K562 (cell line): ENCODE measurements at regions not wholly inside any gene's neighbourhood (a gene's known extent, or its start where the extent isn't known, plus 50 kb on each side); places are given as distances from the start of the nearest gene placed in this dataset.

ENCODE experiments used
- ATAC-seq: fragments of 200-7000 bp; cut with Tn5 transposase; 3 replicates; pipeline ENCODE4 v1.9.1; 2020; ENCODE audit warnings: moderate library complexity
- BruUV-seq: library from RNA; stranded (reverse); fragments of 400-500 nt; replicated peaks from 2 replicates; lab custom pipeline; 2021; lab: Mats Ljungman, UMichigan
- CTCF ChIA-PET: fragments of 300-600 bp; formaldehyde crosslinking; extraction: SDS; loops from one replicate; lab custom pipeline; 2021; ENCODE audit warnings: low intra/inter-chr PET ratio; lab: Yijun Ruan, JAX
- POLR2A ChIA-PET: fragments of 300-600, 350-650 bp; sonication (Branson Sonifier 250); formaldehyde crosslinking; extraction: SDS; loops from one replicate; lab custom pipeline; 2021; ENCODE audit warnings: antibody characterized with exemption, inconsistent platforms; lab: Yijun Ruan, JAX
- DNase-seq, 4 experiments: peaks; one replicate each; pipeline versions ENCODE4 v3.0.0 to v3.0.0-alpha.2; 2011 to 2018; ENCODE audit warnings: low spot score in 3 of 4, mixed read lengths in 3 of 4; ENCODE audit errors: extremely low read depth in 1 of 4
- FAIRE-seq: peaks from 2 replicates; lab custom pipeline; 2011; peaks lifted over from hg19 to GRCh38; lab: Jason Lieb, UNC
- H2AFZ ChIP-seq: 2 replicates; pipeline ENCODE4 v1.6.0; 2011; ENCODE audit warnings: low read depth, low read length, control low read depth, inconsistent platforms
- H3K27ac ChIP-seq: fragments of 200-600 bp; 3 replicates; pipeline ENCODE4 v1.8.0; 2011; ENCODE audit warnings: low read depth, mild to moderate bottlenecking, control low read depth, inconsistent platforms, low read length, moderate library complexity, mixed read lengths; ENCODE audit errors: extremely low read depth
- H3K27me3 ChIP-seq, 2 experiments: fragments of 300-600 bp in 1 of 2; 2 replicates in 1 of 2; 3 replicates in 1 of 2; pipeline versions ENCODE4 v1.6.0 to v1.8.0; 2011; ENCODE audit warnings: inconsistent platforms in 2 of 2, low read length in 2 of 2, mild to moderate bottlenecking in 1 of 2, mixed read lengths in 1 of 2, moderate library complexity in 1 of 2; ENCODE audit not compliant: control insufficient read depth in 2 of 2, insufficient read depth in 2 of 2
- H3K36me3 ChIP-seq: fragments of 300-600 bp; 3 replicates; pipeline ENCODE4 v1.8.0; 2011; ENCODE audit warnings: mild to moderate bottlenecking, low read length, inconsistent platforms; ENCODE audit not compliant: control insufficient read depth, insufficient read depth
- H3K4me1 ChIP-seq, 2 experiments: fragments of 200-600 bp in 1 of 2; replicated peaks in 1 of 2; 2 replicates in 1 of 2; 3 replicates in 1 of 2; pipeline versions ENCODE4 v1.5.1 to v1.8.0; 2011; ENCODE audit warnings: inconsistent platforms in 2 of 2, low read length in 2 of 2, mild to moderate bottlenecking in 1 of 2, mixed read lengths in 1 of 2, moderate library complexity in 1 of 2; ENCODE audit not compliant: control insufficient read depth in 2 of 2, insufficient read depth in 2 of 2
- H3K4me2 ChIP-seq: 2 replicates; pipeline ENCODE4 v1.6.1; 2011; ENCODE audit warnings: low read length, control low read depth, inconsistent platforms, mixed read lengths; ENCODE audit not compliant: insufficient read depth
- H3K4me3 ChIP-seq: fragments of 200-600 bp; sonication (generic), shearing (Covaris generic); 2 replicates; pipeline ENCODE4 v1.5.1; 2016; ENCODE audit warnings: control low read depth, inconsistent platforms
- H3K79me2 ChIP-seq: fragments of 200-600 bp; 3 replicates; pipeline ENCODE4 v1.8.0; 2011; ENCODE audit warnings: low read length, inconsistent platforms; ENCODE audit not compliant: control insufficient read depth, insufficient read depth
- H3K9ac ChIP-seq, 2 experiments: 2 replicates each; pipeline versions ENCODE4 v1.6.0 to v1.6.1; 2011; ENCODE audit warnings: low read depth in 2 of 2, low read length in 2 of 2, control low read depth in 1 of 2, inconsistent platforms in 1 of 2, mild to moderate bottlenecking in 1 of 2, mixed read lengths in 1 of 2; ENCODE audit not compliant: insufficient read depth in 1 of 2
- H3K9me1 ChIP-seq: one replicate; pipeline ENCODE4 v1.6.0; 2011; ENCODE audit warnings: inconsistent platforms, mild to moderate bottlenecking, low read length, moderate library complexity; ENCODE audit not compliant: control insufficient read depth, insufficient read depth
- H3K9me3 ChIP-seq: replicated peaks from 2 replicates; pipeline ENCODE4 v1.5.1; 2011; ENCODE audit warnings: low read depth, low read length, inconsistent platforms; ENCODE audit not compliant: control insufficient read depth, insufficient read depth
- H4K20me1 ChIP-seq: replicated peaks from 2 replicates; pipeline ENCODE4 v1.6.1; 2011; ENCODE audit warnings: low read length, inconsistent platforms, mixed read lengths; ENCODE audit not compliant: control insufficient read depth, insufficient read depth
- EP300 ChIP-seq: IDR thresholded peaks from 2 replicates; pipeline ENCODE4 v1.6.1; 2012; ENCODE audit warnings: low read length, improper control_type of control experiment
- MEF2D ChIP-seq: conservative IDR thresholded peaks from 2 replicates; pipeline ENCODE4 v1.6.1; 2016; ENCODE audit warnings: low read depth, missing genetic modification characterization, missing compliant biosample characterization
- NONO ChIP-seq, 2 experiments: fragments of 200-400 bp in 1 of 2; fragments of 450-650 bp in 1 of 2; formaldehyde crosslinking in 1 of 2; IDR thresholded peaks; 2 replicates each; pipeline ENCODE4 v1.6.1; 2017; ENCODE audit warnings: low read depth in 2 of 2, mild to moderate bottlenecking in 2 of 2, moderate library complexity in 2 of 2, low read length in 1 of 2
- NR2C2 ChIP-seq, 2 experiments: fragments of 200-800 bp in 1 of 2; sonication (Bioruptor generic) in 1 of 2; sonication (generic) in 1 of 2; formaldehyde crosslinking in 1 of 2; IDR thresholded peaks; 2 replicates each; pipeline versions ENCODE4 v1.6.1 to v1.8.0; 2016 to 2022; ENCODE audit warnings: mild to moderate bottlenecking in 1 of 2, missing compliant biosample characterization in 1 of 2, missing genetic modification characterization in 1 of 2, missing genetic modification reagents in 1 of 2
- PRMT5 ChIP-seq: sonication (generic); formaldehyde crosslinking; IDR thresholded peaks from 2 replicates; pipeline ENCODE4 v1.5.0; 2020; ENCODE audit warnings: missing genetic modification reagents
- RBM22 ChIP-seq: fragments of 200-400 bp; formaldehyde crosslinking; IDR thresholded peaks from 2 replicates; pipeline ENCODE4 v1.6.1; 2018; ENCODE audit warnings: low read length, low read depth; ENCODE audit not compliant: poor library complexity, severe bottlenecking
- STAG1 ChIP-seq: sonication (generic); formaldehyde crosslinking; IDR thresholded peaks from 2 replicates; pipeline ENCODE4 v1.5.0; 2020; ENCODE audit warnings: missing genetic modification reagents, borderline replicate concordance
- TAF15 ChIP-seq: fragments of 200-400 bp; formaldehyde crosslinking; IDR thresholded peaks from 2 replicates; pipeline ENCODE4 v1.6.1; 2017; ENCODE audit warnings: mild to moderate bottlenecking, low read depth, low read length, moderate library complexity
- ZNF507 ChIP-seq: conservative IDR thresholded peaks from 2 replicates; pipeline ENCODE4 v1.6.1; 2017; ENCODE audit warnings: missing genetic modification characterization, missing compliant biosample characterization
- ZNF778 ChIP-seq: fragments of 450-650 bp; formaldehyde crosslinking; IDR thresholded peaks from 2 replicates; pipeline ENCODE4 v1.4.0; 2020; ENCODE audit warnings: mild to moderate bottlenecking, moderate library complexity
- WGBS: fragments of 100-300 bp; shearing (Covaris generic); methylation state at CpG from one replicate; pipeline ENCODE4 v1.1.6; 2016; ENCODE audit warnings: low coverage, mixed read lengths; ENCODE audit not compliant: insufficient coverage; ENCODE audit errors: missing lambda C conversion rate; 5-methylcytosine and 5-hydroxymethylcytosine counted together
- in situ Hi-C: fragments of 300-500 bp; cut with MboI; formaldehyde crosslinking; loops from 4 replicates; pipeline ENCODE4 v1.15.0; 2018; ENCODE audit warnings: inconsistent platforms, mixed read lengths
- intact Hi-C: fragments of 100-400 bp; cut with micrococcal nuclease; formaldehyde crosslinking; loops from 2 replicates; pipeline ENCODE4 v1.14.2; 2022
- TF ChIP-seq, protein P1 (sequence below): fragments of 450-650 bp; IDR thresholded peaks from 2 replicates; pipeline ENCODE4 v1.6.1; 2017; ENCODE audit warnings: mild to moderate bottlenecking, moderate library complexity
- TF ChIP-seq, protein P2 (sequence below): fragments of 450-650 bp; IDR thresholded peaks from 2 replicates; pipeline ENCODE4 v1.6.1; 2014; ENCODE audit warnings: low read depth, mild to moderate bottlenecking, moderate library complexity, borderline replicate concordance
- TF ChIP-seq, protein P3 (sequence below): IDR thresholded peaks from 2 replicates; pipeline ENCODE4 v1.6.1; 2011; ENCODE audit not compliant: insufficient read length; ENCODE audit errors: extremely low read depth
- TF ChIP-seq, protein P4 (sequence below): fragments of 450-650 bp; formaldehyde crosslinking; IDR thresholded peaks from 2 replicates; pipeline ENCODE4 v1.4.0; 2022; ENCODE audit warnings: missing genetic modification characterization
- TF ChIP-seq, protein P5 (sequence below): sonication (generic); formaldehyde crosslinking; IDR thresholded peaks from 2 replicates; pipeline ENCODE4 v1.5.0; 2020; ENCODE audit warnings: missing genetic modification reagents

DNA sequence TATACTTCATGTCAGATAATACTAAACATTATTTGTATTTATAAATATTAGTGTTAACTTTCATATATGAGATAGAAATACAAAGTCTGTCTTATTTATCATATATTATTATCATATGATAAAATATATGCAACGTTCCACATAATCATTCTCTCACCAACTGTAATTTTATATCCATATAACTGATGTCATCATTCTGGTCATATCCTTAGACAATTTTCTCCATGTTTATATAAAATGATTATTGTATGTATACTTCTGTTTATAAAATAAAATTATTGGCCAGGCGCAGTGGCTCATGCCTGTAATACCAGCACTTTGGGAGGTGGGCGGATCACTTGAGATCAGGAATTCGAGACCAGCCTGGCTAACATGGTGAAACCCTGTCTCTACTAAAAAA lies 2007.1 kb downstream of the EFNA5 start:
- CTCF ChIA-PET, result no interaction called here
- H3K27me3 ChIP-seq, result no peaks in the 10 kb centered on the region
- DNase-seq, result no peak
- H3K4me3 ChIP-seq, result no peak overlapping the region
- POLR2A ChIA-PET, result no interaction called here
- H3K4me1 ChIP-seq, result no peaks in the 10 kb centered on the region
- intact Hi-C loops, result no loop called here
- no peaks in the 10 kb centered on the region for H3K9me1 ChIP-seq
- WGBS, result 17% methylated on average over 4 of the region's 4 CpGs
- no peaks in the 10 kb centered on the region for H4K20me1 ChIP-seq
- no peaks in the 10 kb centered on the region for H3K9me3 ChIP-seq
- ATAC-seq, result no peak
- no peak overlapping the region for H3K9ac ChIP-seq
- in situ Hi-C loops, result no loop called here
- H3K4me2 ChIP-seq, result no peak overlapping the region
- H3K79me2 ChIP-seq, result no peaks in the 10 kb centered on the region
- no peak overlapping the region for H2AFZ ChIP-seq
- FAIRE-seq, result no peak
- H3K36me3 ChIP-seq, result no peaks in the 10 kb centered on the region
- no peak overlapping the region for H3K27ac ChIP-seq
- BruUV-seq, result no TSS peak
- TF ChIP-seq TAF15 (no peak), EP300 (no peak), NR2C2 (CRISPR knock-in tag; IDR thresholded peaks at IDR 0.05) (no peak), NR2C2 (tag; IDR thresholded peaks at IDR 0.05) (no peak), PRMT5 (CRISPR knock-in tag) (no peak), STAG1 (CRISPR knock-in tag) (no peak), ZNF778 (CRISPR knock-in tag) (no peak), RBM22 (no peak), MEF2D (no peak), NONO (IDR thresholded peaks at IDR 0.05; ENCODE audit: low read depth in 2 of 2, low read length in 1 of 2) (no peak), ZNF507 (tag) (no peak)
- TF ChIP-seq, protein P1, sequence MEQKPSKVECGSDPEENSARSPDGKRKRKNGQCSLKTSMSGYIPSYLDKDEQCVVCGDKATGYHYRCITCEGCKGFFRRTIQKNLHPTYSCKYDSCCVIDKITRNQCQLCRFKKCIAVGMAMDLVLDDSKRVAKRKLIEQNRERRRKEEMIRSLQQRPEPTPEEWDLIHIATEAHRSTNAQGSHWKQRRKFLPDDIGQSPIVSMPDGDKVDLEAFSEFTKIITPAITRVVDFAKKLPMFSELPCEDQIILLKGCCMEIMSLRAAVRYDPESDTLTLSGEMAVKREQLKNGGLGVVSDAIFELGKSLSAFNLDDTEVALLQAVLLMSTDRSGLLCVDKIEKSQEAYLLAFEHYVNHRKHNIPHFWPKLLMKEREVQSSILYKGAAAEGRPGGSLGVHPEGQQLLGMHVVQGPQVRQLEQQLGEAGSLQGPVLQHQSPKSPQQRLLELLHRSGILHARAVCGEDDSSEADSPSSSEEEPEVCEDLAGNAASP, result no peak
- TF ChIP-seq, protein P2, sequence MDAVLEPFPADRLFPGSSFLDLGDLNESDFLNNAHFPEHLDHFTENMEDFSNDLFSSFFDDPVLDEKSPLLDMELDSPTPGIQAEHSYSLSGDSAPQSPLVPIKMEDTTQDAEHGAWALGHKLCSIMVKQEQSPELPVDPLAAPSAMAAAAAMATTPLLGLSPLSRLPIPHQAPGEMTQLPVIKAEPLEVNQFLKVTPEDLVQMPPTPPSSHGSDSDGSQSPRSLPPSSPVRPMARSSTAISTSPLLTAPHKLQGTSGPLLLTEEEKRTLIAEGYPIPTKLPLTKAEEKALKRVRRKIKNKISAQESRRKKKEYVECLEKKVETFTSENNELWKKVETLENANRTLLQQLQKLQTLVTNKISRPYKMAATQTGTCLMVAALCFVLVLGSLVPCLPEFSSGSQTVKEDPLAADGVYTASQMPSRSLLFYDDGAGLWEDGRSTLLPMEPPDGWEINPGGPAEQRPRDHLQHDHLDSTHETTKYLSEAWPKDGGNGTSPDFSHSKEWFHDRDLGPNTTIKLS, result no peak
- TF ChIP-seq, protein P3, sequence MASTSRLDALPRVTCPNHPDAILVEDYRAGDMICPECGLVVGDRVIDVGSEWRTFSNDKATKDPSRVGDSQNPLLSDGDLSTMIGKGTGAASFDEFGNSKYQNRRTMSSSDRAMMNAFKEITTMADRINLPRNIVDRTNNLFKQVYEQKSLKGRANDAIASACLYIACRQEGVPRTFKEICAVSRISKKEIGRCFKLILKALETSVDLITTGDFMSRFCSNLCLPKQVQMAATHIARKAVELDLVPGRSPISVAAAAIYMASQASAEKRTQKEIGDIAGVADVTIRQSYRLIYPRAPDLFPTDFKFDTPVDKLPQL, result no peak
- TF ChIP-seq, protein P4, sequence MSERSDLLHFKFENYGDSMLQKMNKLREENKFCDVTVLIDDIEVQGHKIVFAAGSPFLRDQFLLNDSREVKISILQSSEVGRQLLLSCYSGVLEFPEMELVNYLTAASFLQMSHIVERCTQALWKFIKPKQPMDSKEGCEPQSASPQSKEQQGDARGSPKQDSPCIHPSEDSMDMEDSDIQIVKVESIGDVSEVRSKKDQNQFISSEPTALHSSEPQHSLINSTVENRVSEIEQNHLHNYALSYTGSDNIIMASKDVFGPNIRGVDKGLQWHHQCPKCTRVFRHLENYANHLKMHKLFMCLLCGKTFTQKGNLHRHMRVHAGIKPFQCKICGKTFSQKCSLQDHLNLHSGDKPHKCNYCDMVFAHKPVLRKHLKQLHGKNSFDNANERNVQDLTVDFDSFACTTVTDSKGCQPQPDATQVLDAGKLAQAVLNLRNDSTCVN (CRISPR knock-in tag), result no peak
- TF ChIP-seq, protein P5, sequence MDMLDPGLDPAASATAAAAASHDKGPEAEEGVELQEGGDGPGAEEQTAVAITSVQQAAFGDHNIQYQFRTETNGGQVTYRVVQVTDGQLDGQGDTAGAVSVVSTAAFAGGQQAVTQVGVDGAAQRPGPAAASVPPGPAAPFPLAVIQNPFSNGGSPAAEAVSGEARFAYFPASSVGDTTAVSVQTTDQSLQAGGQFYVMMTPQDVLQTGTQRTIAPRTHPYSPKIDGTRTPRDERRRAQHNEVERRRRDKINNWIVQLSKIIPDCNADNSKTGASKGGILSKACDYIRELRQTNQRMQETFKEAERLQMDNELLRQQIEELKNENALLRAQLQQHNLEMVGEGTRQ, result no peak
